Esophagus squamous epithelium (tissue), 4 donors: ENCODE measurements at regions not wholly inside any gene's neighbourhood (a gene's known extent, or its start where the extent isn't known, plus 50 kb on each side); places are given as distances from the start of the nearest gene placed in this dataset.

Experiments
- POLR2A ChIP-seq, 4 donors: fragments of 450-650 bp; IDR thresholded peaks; one replicate each; pipeline ENCODE4 v1.6.1; 2017; ENCODE audit warnings: antibody characterized with exemption in 4 of 4, mild to moderate bottlenecking in 4 of 4, moderate library complexity in 3 of 4
- TF ChIP-seq, protein P1 (sequence below), 6 experiments: fragments of 450-650 bp in 4 of 6; fragments of 200-600 bp in 2 of 6; sonication (generic) in 2 of 6; IDR thresholded peaks; one replicate each; pipeline ENCODE4 v1.5.1; 2016 to 2019; ENCODE audit warnings: antibody characterized with exemption in 6 of 6, mild to moderate bottlenecking in 4 of 6, moderate library complexity in 4 of 6

DNA sequence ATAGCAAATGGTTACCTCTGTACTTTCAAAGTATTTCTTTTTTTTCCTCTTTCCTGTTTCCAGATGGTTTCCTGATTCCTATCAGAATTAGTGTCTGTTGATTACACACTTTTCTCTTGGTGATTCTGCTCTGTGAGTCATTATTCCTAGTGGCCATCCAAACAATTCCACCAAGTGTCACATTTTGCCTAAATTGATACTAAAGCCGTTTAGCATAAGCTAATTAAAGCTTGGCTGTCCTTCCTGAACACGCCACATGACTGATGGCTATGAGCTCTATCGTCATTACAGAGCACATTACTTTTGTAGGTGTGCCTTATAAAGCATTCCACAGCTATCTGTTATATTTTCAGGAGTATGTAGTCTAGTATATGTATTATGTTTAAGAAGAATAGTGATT, 671.2 kb downstream of the CDH8 start:
- TF ChIP-seq, protein P1, sequence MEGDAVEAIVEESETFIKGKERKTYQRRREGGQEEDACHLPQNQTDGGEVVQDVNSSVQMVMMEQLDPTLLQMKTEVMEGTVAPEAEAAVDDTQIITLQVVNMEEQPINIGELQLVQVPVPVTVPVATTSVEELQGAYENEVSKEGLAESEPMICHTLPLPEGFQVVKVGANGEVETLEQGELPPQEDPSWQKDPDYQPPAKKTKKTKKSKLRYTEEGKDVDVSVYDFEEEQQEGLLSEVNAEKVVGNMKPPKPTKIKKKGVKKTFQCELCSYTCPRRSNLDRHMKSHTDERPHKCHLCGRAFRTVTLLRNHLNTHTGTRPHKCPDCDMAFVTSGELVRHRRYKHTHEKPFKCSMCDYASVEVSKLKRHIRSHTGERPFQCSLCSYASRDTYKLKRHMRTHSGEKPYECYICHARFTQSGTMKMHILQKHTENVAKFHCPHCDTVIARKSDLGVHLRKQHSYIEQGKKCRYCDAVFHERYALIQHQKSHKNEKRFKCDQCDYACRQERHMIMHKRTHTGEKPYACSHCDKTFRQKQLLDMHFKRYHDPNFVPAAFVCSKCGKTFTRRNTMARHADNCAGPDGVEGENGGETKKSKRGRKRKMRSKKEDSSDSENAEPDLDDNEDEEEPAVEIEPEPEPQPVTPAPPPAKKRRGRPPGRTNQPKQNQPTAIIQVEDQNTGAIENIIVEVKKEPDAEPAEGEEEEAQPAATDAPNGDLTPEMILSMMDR (IDR thresholded peaks at IDR 0.05) = no peak
- TF ChIP-seq POLR2A (IDR thresholded peaks at IDR 0.05) = no peak
